ENCODE measurements at regions not wholly inside any gene's neighbourhood (a gene's known extent, or its start where the extent isn't known, plus 50 kb on each side); places are given as distances from the start of the nearest gene placed in this dataset.
A peak's percentile ranks its signal among the peaks of the same experiment; 100 is the strongest.

DNA sequence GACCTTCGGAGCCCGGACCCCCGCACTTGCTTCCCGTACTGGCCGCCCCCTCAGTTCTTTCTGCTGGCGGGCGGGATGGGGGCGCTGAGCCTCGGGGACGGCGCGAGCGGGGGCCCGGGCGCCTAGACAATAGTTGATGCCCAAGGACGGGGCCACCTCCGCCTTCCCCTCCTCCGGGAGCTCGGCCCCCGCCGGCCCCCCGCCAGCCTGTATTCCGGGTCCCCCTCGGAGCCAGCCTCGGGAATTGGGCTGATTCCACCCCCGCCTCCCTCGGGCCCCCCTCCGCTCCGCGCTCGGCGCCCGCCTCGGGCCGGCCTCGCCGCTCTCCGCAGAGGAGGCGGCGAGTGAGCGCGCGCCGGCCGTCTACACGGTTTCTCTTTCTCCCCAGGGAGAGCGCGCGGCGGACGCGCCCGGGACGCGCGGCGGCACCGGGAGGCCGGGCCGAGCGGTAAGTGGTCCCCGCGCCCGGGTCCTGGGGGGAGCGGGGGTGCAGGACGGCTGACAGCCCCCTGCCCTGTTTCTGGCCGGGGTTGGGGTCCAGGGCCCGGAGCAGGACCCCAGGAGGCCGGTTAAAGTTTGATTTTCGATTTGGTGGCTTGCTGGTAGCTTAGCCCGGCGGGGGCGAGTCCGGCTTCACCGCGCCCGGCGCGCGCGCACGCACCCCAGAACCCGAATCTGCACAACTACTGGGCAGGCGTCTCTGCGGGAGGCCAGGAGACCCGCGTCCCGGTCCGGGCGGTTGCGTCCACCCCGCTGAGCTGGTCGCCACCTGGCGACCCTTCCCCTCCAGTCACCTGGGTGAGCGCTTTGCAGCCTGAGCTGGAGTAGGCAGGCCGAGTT, 413.7 kb downstream of the PCNX1 start (continued):
- TF ChIP-seq ZNF174 (CRISPR knock-in tag; IDR thresholded peaks at IDR 0.05) (no peak), HLTF (IDR thresholded peaks at IDR 0.05) (no peak), CREB1 (IDR thresholded peaks at IDR 0.05) (no peak), CREB1 (CRISPR knock-in tag; IDR thresholded peaks at IDR 0.05) (no peak), SRSF7 (optimal IDR thresholded peaks at IDR 0.05; ENCODE audit: low read depth, low read length) (no peak), NRF1 (conservative IDR thresholded peaks at IDR 0.05 in 1 of 2, IDR thresholded peaks at IDR 0.05 in 1 of 2) (peak; percentile 66 to 70), RBM22 (IDR thresholded peaks at IDR 0.05; ENCODE audit: low read depth, low read length, poor library complexity, severe bottlenecking) (no peak), LCOR (CRISPR knock-in tag; IDR thresholded peaks at IDR 0.05) (no peak), CHD2 (IDR thresholded peaks at IDR 0.05; ENCODE audit: low read depth, low read length) (no peak), ATF7 (IDR thresholded peaks at IDR 0.05) (0 out of 2 replicates have a peak, but pooled peaks have one; percentile 10), FOXJ2 (tag; IDR thresholded peaks at IDR 0.05) (no peak), ZNF232 (CRISPR knock-in tag; IDR thresholded peaks at IDR 0.05) (no peak), POLR2G (IDR thresholded peaks at IDR 0.05; ENCODE audit: low read depth, low read length) (peak; percentile 80), CTBP1 (IDR thresholded peaks at IDR 0.05; ENCODE audit: borderline replicate concordance) (peak; percentile 80), ETV5 (CRISPR knock-in tag; IDR thresholded peaks at IDR 0.05; ENCODE audit: low read depth) (no peak), TBL1XR1 (IDR thresholded peaks at IDR 0.05; ENCODE audit: low read length in 2 of 2) (no peak), SMC3 (conservative IDR thresholded peaks at IDR 0.05; ENCODE audit: insufficient read depth, low read depth, low read length) (no peak), ZFX (CRISPR knock-in tag; IDR thresholded peaks at IDR 0.05) (peak; percentile 51), DDX20 (tag; IDR thresholded peaks at IDR 0.05; ENCODE audit: low read depth) (no peak), CXXC5 (CRISPR knock-in tag; IDR thresholded peaks at IDR 0.05) (peak; percentile 44)
- TF ChIP-seq, protein P1, sequence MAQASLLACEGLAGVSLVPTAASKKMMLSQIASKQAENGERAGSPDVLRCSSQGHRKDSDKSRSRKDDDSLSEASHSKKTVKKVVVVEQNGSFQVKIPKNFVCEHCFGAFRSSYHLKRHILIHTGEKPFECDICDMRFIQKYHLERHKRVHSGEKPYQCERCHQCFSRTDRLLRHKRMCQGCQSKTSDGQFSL (CRISPR knock-in tag; IDR thresholded peaks at IDR 0.05): no peak
- TF ChIP-seq, protein P1 (tag; IDR thresholded peaks at IDR 0.05): peak in 1 of 2 experiments; percentile 65; a peak in 2 of 4 replicates
- TF ChIP-seq, protein P2, sequence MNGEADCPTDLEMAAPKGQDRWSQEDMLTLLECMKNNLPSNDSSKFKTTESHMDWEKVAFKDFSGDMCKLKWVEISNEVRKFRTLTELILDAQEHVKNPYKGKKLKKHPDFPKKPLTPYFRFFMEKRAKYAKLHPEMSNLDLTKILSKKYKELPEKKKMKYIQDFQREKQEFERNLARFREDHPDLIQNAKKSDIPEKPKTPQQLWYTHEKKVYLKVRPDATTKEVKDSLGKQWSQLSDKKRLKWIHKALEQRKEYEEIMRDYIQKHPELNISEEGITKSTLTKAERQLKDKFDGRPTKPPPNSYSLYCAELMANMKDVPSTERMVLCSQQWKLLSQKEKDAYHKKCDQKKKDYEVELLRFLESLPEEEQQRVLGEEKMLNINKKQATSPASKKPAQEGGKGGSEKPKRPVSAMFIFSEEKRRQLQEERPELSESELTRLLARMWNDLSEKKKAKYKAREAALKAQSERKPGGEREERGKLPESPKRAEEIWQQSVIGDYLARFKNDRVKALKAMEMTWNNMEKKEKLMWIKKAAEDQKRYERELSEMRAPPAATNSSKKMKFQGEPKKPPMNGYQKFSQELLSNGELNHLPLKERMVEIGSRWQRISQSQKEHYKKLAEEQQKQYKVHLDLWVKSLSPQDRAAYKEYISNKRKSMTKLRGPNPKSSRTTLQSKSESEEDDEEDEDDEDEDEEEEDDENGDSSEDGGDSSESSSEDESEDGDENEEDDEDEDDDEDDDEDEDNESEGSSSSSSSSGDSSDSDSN (IDR thresholded peaks at IDR 0.05; ENCODE audit: borderline replicate concordance in 1 of 2, low read depth in 2 of 2, low read length in 2 of 2): 0 out of 4 replicates have a peak, but pooled peaks of 1 of the 2 experiments have one; percentile 20
- TF ChIP-seq, protein P3, sequence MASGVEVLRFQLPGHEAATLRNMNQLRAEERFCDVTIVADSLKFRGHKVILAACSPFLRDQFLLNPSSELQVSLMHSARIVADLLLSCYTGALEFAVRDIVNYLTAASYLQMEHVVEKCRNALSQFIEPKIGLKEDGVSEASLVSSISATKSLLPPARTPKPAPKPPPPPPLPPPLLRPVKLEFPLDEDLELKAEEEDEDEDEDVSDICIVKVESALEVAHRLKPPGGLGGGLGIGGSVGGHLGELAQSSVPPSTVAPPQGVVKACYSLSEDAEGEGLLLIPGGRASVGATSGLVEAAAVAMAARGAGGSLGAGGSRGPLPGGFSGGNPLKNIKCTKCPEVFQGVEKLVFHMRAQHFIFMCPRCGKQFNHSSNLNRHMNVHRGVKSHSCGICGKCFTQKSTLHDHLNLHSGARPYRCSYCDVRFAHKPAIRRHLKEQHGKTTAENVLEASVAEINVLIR (CRISPR knock-in tag; IDR thresholded peaks at IDR 0.05): no peak

All from K562 (cell line).